Keratinocyte (primary cell): ENCODE measurements at regions not wholly inside any gene's neighbourhood (a gene's known extent, or its start where the extent isn't known, plus 50 kb on each side); places are given as distances from the start of the nearest gene placed in this dataset.

Experiments used
- CTCF ChIP-seq, 3 experiments: IDR thresholded peaks in 1 of 3; conservative IDR thresholded peaks in 1 of 3; optimal IDR thresholded peaks in 1 of 3; 2 replicates in 2 of 3; 3 replicates in 1 of 3; pipeline versions ENCODE3 to v1.5.1; 2011; ENCODE audit warnings: low read length in 3 of 3, mild to moderate bottlenecking in 3 of 3, moderate library complexity in 2 of 3, control low read depth in 1 of 3, inconsistent platforms in 1 of 3; ENCODE audit not compliant: insufficient read depth in 2 of 3; ENCODE audit errors: extremely low read depth in 1 of 3
- EZH2 ChIP-seq: IDR thresholded peaks from one replicate; pipeline ENCODE4 v1.6.1; 2012; ENCODE audit warnings: inconsistent platforms, mild to moderate bottlenecking, low read length, moderate library complexity

GRCh38 chr7:84658286-84658685 lies 463.7 kb upstream of the SEMA3A start:
- TF ChIP-seq CTCF (optimal IDR thresholded peaks at IDR 0.05 in 1 of 3, IDR thresholded peaks at IDR 0.05 in 1 of 3, conservative IDR thresholded peaks at IDR 0.05 in 1 of 3; ENCODE audit: extremely low read depth in 1 of 3, insufficient read depth in 2 of 3, low read length in 3 of 3): no peak
- no peak for TF ChIP-seq EZH2
